GM19372 (cell line): ENCODE measurements at regions not wholly inside any gene's neighbourhood (a gene's known extent, or its start where the extent isn't known, plus 50 kb on each side); places are given as distances from the start of the nearest gene placed in this dataset.

Source experiments
- ATAC-seq: cut with Tn5 transposase; IDR thresholded peaks from one replicate; pipeline ENCODE4 v1.9.1; 2021; ENCODE audit warnings: mild to moderate bottlenecking, low read depth, moderate library complexity; ENCODE audit not compliant: unreplicated experiment

DNA sequence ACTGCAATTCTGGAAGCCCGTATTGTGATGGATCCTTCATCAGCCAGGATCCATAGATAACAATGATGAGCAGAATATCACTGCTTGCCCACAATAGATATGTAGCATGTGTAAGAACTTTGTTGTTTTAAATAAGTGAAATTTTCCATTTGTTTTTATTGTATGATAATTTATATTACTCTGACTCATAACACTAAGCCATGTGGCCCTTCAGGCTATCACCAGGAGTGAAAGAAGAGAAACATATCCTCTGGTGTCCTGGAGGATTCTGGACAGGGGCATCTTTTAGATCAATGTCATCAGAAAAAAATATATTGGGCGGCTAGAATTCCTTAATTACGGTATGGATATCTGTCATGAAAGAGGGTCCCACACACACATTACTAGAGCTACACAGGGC lies 167.5 kb downstream of the SLC6A15 start:
- no peak for ATAC-seq

DNA sequence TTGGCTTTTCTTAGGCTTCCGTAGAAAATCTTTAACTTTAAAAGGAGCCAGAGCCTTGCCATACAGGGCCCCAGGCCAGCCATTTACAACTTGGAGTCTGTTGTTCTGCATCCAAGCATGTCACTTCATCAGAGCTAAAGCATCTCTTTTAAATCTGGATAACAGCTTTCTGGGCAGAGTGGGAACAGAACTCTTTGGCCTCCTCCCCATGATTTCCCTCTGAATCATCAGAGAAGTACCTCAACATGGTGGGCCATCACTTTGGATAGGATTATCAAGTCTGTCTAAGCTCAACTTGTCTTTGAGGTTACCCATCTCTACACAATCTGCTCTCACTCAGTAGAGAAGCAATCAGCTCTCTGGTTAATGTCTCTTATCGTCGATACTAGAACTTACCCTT lies 170.9 kb downstream of the SLC6A15 start:
- no peak for ATAC-seq

DNA sequence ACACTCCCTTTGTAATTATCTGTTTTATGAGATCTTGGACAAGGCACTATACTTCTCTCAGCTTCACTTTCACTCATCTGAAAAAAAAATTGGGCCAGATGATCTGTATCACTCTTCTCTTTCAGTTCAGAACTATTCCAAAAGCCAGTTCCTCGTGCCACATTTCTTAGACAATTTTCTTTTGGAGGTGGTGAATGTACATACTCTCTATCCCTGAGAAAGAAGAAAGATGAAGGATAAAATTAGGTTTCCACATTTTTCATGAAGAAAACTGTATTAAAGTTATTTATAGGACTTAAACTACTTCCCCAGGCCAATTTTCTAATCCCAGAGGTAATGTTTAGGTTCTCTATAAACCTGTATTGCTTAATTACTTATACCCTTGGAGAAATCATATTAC lies 171.6 kb downstream of the SLC6A15 start:
- no peak for ATAC-seq

DNA sequence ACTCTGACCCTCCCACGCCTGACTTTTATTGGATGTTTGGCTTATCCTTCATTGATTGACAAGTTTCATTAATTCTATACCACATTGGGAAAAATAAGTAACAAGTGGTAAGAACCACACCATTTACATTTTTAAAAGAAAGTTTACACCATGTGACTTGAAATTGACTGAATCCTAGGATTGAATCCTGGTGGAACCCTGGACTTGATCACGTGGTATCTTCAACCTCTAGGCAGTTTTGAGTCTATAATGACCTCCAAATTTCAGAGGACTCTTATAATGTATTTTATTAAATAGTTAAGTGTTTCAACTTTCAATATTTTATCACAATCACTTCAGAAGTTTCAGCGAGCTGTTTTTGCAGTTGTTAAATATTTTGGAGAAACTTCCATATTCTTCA lies 172.0 kb downstream of the SLC6A15 start:
- no peak for ATAC-seq

DNA sequence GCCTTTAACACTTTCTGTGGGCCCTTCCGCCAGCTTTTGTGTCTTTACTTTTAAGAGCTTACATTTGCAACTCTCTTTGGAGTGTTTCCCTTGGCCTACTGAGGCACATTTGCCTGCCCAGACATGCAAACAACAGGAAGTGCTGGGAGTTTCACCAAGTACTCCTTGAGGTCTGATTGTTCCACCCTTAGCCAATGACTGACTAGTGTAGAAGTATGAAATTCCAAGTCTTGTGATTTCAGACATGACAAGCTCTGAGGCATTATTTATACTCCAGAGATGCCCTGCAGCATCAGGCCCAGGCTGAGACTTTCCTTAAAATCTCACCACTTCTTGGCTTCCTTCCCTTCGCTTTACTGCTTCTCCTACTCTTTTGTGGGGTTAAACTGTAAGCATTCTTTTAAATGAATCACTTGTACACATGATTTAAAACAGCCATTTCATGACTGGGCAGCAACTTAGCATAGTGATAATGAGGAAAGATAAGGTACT lies 174.1 kb downstream of the SLC6A15 start:
- ATAC-seq: no peak

DNA sequence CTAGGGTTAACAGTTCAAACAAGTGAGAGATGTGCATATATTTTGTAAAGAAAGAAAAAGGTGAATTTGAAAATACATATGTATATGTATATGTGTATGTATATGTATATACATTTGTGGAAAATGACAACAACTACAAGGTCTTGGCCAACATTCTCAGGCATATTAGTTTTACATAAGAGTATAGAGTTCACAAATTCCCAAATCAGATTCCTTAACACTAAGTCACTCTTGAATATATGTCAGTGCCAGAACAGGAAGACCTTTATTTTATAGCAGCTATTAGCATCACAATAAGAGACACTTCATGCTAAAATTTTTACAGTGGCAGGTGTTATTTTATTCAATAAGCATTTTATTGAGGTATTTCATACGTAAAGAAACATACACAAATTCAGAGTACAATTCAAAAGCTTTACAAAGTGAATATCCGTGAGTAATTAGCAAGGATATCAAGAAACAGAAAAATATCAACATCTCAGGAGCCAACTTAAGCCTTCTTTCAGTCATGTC lies 179.7 kb downstream of the SLC6A15 start:
- no peak for ATAC-seq

DNA sequence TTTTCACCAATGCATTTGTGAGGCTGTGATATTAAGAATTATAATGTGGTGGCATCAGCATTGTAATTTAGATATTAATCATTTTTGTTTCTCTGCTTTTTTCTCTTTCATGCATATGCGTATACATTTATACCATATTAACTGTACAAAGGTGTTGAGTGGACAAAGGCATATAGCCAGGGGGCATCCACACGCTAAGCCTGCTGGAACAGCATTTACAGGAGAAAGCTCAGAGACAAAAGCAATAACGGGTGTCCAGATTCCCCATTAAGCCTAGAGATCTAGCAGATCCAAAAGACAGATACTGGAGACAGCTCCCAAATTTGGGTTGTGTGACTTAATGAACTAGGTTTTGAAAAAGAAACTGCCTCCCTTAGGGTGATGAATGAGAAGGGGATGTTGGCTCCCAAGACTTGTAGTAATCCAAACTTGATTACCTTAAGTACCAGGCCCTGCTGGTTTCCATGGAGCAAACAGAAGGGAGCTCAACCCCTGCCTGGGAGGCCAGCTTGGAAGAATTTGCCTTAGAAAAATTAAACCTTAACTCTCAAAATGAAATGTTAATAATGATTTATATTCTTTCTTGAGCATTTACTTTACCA lies 181.9 kb downstream of the SLC6A15 start:
- no peak for ATAC-seq

DNA sequence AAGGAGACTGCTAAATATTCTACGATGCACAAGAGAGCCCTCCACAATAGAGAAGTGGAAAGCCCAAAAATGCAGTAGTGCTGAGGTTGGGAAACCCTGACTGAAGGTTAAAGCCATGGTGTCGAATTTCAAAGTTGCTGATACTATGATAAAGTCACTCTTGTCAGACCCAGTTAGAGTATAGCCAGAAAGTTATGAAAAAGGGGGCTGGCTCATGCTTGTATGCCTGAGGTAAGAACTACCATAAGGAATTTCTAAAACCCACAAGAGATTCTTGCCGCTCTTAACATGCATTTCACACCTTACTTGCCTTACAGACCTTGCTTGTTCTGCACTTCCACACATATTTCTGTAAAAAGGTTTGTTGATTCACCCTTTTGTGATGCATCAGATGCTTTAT lies 184.6 kb downstream of the SLC6A15 start:
- no peak for ATAC-seq

DNA sequence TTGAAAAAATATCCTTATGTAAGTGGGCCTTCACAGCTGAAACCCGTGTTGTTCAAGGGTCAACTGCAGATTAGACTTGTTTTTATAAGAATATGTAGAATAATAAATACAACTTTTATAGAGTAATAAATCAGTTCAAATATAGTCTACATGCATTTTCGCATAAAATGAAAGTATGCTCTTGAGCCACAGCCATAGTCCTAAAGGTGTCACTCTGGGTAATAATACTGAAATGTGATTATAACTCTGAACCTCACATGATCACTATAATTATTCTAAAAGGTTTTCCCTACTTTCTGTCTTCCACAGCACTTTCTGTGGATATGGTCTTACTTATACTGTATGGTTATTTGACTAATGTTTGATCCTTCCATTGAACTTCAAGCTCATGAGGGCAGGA lies 185.8 kb downstream of the SLC6A15 start:
- no peak for ATAC-seq

DNA sequence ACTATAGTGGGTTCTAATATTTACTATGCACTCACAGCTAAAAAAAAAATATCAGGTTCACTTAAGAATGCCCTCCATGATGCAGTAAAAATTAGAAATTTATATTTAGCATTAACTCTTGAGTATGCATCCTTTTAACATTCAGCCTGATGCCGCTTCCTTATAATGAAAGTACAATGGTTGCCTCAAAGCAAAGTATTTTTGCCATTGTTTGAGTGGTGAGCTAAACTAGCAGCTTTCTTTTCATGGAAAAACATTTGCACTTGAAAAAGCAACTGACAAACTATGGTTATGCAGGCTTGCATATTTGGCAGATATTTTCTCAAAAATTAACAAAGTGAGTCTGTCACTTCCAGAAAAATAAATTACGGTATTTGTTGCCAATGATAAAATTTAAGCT lies 188.6 kb downstream of the SLC6A15 start:
- ATAC-seq: no peak

DNA sequence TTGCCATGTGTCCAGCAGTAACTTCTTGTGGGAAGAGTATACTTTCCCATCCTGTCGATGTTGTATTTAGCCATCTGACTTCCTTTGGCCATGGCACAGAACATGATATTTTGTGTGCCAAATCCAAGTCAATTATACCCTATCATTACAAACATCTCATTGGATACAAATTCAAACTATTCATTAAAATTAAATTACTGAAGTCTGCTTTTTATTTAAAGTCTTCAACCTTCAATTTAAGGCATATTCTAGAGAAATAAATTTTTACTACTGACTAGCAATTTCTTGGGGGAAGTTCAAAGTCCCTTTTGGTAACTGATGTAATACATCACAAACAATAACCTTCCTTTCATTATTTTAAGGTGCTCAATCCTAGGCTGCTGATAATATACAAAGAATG lies 192.6 kb downstream of the SLC6A15 start:
- ATAC-seq: no peak

DNA sequence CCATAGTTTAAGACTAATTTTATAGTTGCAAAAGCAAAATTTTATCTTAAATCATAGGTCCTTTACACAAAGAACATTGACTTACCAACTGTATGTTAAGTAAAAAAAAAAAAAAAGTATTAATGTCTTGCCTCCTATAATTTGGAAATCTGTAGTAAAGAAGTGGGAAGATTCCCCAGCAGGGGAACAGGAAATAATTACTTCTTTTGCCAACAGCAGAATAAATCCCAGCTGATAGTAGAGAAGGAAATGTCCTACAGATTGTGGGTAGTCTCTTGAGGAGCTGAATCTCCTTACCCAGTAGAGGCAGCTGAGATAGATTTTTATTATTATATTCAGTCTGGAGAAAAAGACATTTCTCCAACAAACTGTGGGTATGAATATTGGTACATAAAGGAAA lies 193.7 kb downstream of the SLC6A15 start:
- ATAC-seq: no peak

DNA sequence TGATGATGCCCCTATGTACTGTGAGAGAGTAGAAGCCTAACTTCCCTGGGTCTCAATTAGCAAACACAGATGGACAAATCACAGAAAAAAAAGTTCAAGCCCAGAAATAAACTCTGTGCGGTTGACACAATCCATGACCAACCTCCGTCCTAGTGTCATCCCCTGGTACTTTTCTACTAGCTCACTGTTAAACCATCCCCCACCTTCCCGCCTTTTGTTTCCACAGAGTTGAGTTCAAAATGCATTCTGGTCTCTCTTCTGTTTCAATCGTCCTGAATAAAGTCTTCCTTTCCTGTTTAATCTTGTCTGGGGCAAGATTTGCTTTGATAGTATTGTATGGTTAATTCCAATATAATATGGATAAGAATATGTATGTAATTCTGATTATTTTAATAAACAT lies 199.9 kb downstream of the SLC6A15 start:
- no peak for ATAC-seq

DNA sequence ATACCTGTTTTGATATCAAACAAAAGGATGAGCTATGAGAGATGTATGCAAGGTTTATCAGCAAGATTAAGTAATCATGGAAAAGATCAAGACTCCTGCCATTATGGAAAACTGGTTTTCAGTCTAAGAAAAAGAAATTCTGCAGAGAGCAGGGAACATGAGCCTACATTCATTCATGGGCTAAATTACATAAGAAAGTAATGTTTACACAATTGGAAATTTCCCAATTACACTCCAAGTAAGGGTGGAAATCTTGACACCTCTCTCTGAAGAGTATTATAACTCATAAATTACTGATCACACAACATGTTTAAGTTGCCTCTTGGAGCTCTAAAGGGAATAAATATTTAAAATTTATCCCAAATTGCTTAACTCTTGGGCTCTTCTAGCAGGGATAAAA lies 206.2 kb downstream of the SLC6A15 start:
- ATAC-seq: no peak

DNA sequence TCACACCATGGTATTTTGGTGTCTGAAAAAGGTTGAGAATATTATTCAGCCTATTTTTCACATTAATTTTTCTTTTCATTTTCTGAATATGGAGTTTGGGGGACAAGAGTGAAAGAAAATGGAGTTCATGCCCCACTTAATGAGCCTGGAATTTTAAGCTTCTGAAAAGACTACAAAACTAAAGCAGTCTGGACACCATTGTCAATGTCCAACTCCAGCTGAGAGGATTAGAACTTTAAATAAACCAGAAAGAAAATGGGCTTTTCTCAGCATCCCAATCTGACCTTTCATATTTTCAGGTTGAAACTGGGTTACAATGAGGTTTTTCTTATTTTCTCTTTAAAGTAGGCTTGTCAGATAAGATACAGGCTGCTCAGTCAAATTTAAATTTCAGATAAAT lies 207.7 kb downstream of the SLC6A15 start:
- ATAC-seq: no peak

DNA sequence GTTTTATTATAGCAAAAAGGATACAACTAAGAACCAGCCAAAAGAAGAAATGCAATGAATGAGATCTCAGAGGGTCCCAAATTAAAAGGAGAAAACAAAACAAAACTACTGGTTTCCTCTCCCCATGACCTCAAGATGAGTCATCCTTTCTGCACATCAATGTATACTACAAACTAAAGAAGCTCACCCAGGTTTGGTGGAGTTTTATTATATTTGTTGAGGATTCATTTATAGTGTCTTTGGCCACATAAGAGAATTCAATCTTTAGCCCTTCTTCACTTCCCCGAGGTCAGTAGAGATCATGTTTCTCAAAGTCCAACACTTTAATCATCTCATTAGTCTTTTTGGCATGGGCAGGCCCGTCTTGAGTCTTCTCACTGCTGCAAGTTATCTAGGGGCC lies 210.6 kb downstream of the SLC6A15 start:
- no peak for ATAC-seq

DNA sequence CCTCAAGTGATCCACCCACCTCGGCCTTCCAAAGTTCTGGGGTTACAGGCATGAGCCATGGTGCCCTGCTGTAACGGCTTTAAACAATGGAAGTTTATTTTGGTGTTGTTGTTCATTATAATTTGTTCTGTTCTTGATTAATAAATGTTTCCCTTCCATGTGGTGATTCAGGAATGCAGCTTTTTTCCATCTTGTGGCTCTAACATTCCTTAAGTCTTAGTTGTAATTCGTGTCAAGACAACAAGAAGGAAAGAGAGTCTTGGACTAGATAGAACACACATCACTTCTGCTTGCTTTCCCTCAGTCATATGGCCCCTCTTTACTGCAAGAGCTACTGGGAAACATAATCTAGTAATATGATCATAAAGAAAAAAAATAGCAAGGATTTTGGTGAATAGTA lies 211.6 kb downstream of the SLC6A15 start:
- no peak for ATAC-seq

DNA sequence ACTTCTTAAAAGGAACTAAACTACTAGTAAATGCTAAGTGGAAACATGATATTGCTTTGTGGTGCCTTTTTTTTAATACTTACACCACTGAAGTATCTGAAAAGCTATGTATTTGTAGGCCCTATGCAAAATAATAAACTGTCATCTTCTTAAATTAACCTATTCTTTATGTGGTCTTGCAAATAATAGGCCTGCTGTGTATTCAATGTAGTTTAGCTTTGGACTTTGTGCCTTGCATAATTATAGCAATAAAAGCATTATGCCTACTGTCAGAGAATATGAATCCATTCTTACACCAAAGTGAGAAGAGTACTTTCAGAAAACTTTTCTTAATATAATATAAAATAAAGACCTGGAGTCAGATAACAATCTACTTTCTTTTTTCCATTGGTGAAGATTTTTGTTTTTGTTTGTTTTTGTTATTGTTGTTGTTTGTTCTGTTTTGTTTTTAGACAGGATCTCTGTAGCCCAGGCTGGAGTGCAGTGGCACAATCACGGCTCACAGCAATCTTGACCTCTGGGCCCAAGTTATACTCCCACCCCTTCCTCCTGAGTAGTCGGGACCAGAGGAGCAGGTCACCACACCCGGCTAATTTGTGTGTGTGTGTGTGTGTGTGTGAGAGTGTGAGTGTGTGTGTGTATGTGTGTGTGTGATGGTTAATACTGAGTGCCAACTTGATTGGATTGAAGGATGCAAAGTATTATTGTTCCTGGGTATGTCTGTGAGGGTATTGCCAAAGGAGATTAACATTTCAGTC lies 213.8 kb downstream of the SLC6A15 start:
- no peak for ATAC-seq

DNA sequence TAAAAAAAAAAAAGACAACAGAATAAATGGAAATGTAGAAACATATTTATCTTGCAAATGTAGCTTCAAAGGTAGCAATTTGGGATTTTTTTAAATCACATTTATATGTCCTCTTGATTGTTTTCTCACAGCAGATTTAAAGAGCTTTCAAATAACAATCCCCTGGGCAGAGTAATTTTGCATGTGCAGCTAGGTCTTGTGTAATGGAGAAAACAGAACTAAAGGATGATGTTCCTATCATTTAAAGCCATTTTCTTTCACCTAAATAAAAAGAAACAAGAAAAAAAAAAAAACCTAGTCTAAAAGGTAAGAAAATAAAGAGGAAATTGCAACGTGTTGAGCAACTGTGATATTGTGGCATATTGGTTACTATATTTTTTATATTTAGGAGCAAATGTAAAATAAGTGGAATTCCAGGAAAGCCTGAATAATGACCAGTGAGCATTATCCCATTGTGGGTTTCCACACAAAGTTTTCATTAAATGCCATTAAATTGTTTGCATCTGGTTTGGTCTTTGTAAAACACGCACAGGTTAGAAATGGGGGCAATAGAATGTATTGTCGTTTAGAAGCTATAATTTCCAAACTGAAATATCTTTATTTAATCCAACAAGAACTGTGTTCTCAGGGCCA lies 215.6 kb downstream of the SLC6A15 start:
- no peak for ATAC-seq

DNA sequence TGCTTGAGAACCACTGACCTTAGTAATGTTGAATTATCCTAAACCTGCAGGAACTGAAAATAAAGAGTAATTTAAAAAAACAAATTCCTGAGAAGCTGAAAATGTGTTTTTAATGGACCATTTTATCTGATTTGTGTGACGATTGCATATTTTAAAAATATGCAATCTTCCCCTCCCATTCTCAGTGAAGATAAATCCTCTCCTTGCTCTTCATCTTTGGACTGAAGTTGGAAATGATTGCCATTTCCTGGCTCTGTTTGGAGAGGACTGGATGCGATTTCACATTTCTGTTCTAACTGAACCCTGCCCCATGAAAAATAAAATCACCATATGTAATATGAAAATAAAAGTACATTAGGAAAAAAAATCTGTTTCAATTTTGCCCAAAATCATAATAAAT lies 216.3 kb downstream of the SLC6A15 start:
- no peak for ATAC-seq

DNA sequence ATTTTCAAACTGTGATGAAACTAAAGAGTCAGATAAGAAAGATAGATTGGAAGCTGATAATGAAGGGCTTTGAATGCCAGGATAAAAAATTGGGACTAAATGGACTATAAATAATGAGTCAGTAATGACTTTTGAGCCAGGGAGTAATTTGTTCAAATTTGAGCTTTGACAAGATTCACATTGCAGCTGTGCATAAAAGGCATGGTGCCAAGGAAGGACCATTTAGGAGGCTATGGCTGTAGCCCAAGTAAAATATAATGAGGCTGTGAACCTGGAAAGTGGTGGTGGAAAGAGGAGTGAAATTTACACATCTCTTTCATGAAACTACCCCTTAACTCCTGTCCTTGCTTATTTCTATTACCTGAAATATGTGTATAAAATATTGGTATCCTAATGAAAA lies 218.5 kb downstream of the SLC6A15 start:
- ATAC-seq: no peak

DNA sequence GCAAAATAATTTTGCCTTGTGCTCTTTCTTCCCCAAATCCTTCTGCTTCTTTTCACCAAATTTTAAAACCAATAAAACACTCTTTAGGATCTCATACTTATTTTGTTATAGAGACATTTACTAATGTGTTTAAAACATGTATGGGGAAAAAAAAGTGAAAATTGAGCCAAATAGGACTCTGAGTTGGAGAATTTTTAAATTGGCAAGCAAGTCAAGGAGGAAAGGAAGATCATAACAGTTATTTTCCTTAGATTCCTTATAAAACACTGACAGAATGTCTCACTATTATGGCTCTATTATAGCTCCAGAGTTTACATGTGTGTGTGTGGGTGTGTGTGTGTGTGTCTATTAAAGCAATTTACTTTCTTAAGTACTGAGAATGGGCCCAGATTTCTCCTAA lies 220.5 kb downstream of the SLC6A15 start:
- no peak for ATAC-seq
